Activated CD8-positive, alpha-beta memory T cell treated with anti-CD3 and anti-CD28 coated beads, Interleukin-2, amount 10 ng/mL, durations not matched to agents 7 days and 5 days (primary cell): ENCODE measurements at regions not wholly inside any gene's neighbourhood (a gene's known extent, or its start where the extent isn't known, plus 50 kb on each side); places are given as distances from the start of the nearest gene placed in this dataset.
A peak's percentile ranks its signal among the peaks of the same experiment; 100 is the strongest.

ENCODE experiments used
- ATAC-seq: fragments of 150-1000 bp; cut with Tn5 transposase; one replicate; pipeline ENCODE4 v1.10.0; 2021; ENCODE audit warnings: moderate library complexity
- CTCF ChIA-PET: fragments of 350-600 bp; sonication (Branson Sonifier 250); formaldehyde crosslinking; loops from one replicate; lab custom pipeline; 2021; ENCODE audit warnings: antibody characterized with exemption; lab: Charles Lee
- DNase-seq: peaks from one replicate; pipeline ENCODE4 v3.0.0-alpha.2; 2020
- H3K27ac Mint-ChIP-seq: one replicate; pipeline ENCODE4 v1.8.0; 2021; ENCODE audit warnings: mild to moderate bottlenecking, mixed read lengths
- H3K27me3 Mint-ChIP-seq: one replicate; pipeline ENCODE4 v1.8.0; 2021; ENCODE audit warnings: mixed read lengths
- H3K36me3 Mint-ChIP-seq: one replicate; pipeline ENCODE4 v1.8.0; 2021; ENCODE audit warnings: mild to moderate bottlenecking, mixed read lengths
- H3K4me1 Mint-ChIP-seq: one replicate; pipeline ENCODE4 v1.8.0; 2021; ENCODE audit warnings: mixed read lengths
- H3K4me3 Mint-ChIP-seq: one replicate; pipeline ENCODE4 v1.8.0; 2021; ENCODE audit warnings: mild to moderate bottlenecking, moderate library complexity, mixed read lengths
- H3K9me3 Mint-ChIP-seq: one replicate; pipeline ENCODE4 v1.8.0; 2022; ENCODE audit warnings: low read depth, mixed read lengths

DNA sequence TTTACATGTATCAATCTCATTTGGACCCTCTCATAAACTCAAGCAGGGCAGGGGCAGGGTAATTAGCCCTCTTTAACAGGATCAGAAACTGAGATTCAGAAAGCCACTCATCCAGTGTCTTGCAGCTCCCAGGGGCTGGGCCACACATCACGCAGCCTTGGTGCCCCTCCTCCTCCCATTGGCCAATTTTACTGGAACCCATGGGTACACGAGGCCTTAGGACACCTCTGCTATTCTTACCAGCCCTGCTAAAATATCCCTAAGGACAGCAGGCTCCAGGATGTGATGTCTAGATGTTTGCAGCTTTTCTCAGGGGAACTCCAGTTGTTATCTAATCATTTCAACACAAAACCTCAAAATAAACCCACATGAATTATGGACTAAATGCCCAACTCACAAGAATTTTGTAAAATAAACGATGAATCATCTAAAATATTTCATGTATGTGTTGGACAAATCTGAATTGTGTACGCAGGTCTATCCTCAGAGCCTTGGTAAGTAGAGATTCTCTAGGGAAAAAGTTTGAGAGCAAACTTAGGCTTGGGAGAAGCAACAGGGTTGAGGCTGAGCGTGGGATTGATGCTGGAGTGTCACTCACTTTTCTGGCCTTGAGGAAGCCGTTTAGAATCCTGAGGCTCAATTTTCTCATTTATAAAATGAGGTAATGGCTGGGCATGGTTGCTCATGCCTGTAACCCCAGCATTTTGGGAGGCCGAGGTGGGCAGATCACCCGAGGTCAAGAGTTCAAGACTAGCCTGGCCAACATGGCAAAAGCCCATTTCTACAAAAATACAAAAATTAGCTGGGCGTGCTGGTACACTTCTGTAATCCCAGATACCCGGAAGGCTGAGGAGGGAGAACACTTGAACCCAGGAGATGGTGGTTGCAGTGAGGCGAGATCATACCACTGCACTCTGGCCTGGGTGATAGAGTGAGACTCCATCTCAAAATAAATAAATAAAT, 69.7 kb upstream of the TNS3 start:
- Mint-ChIP-seq H3K27me3 (no peaks in the 10 kb centered on the region), H3K4me1 (peaks cover 6% of the 10 kb centered on the region), H3K9me3 (no peaks in the 10 kb centered on the region), H3K27ac (no peak overlapping the region), H3K4me3 (no peak overlapping the region), H3K36me3 (no peaks in the 10 kb centered on the region)
- DNase-seq (no peak), ATAC-seq (no peak)
- CTCF ChIA-PET, result no interaction called here

GRCh38 chr7:47649919-47650318, 68.0 kb upstream of the TNS3 start:
- ATAC-seq, result no peak
- CTCF ChIA-PET, result no interaction called here
- no peaks in the 10 kb centered on the region for H3K36me3 Mint-ChIP-seq
- no peak for DNase-seq
- H3K4me1 Mint-ChIP-seq, result peaks cover 6% of the 10 kb centered on the region
- H3K9me3 Mint-ChIP-seq, result no peaks in the 10 kb centered on the region
- H3K27ac Mint-ChIP-seq, result no peak overlapping the region
- no peak overlapping the region for H3K4me3 Mint-ChIP-seq
- no peaks in the 10 kb centered on the region for H3K27me3 Mint-ChIP-seq

DNA sequence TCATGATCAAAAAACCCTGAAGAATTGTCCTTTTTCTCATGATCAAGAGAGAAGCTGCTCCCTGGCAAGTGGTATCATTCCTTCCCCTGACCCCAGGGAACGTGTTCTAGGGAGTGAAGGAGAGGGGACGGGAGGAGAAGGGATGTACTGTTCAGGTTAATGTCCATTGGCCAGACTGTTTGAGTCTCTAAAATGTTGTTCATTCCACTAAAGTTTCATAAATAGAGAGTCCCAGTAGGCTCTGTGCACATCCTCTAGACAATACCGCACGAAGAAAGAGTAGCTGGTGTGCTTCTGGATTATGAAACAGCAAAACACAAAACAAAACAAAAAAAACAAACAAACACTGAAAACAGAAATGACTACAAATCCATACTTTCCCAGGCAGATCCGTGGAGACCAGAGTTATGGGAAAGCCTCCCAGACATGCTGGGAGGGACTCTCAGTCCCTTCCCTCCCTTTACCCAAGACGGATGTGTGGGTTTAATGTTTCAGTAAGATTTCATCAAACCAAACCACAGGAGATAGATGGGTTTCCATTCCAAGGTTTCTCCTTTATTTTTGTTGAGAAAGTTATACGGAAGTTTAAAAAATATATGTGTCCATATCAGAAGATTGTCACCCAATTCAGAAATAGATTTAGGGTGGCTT, 66.5 kb upstream of the TNS3 start:
- H3K36me3 Mint-ChIP-seq, result no peaks in the 10 kb centered on the region
- peaks cover 3% of the 10 kb centered on the region for H3K9me3 Mint-ChIP-seq
- H3K4me1 Mint-ChIP-seq, result peaks cover 6% of the 10 kb centered on the region
- H3K27me3 Mint-ChIP-seq, result no peaks in the 10 kb centered on the region
- no peak for ATAC-seq
- H3K4me3 Mint-ChIP-seq, result no peak overlapping the region
- no peak for DNase-seq
- H3K27ac Mint-ChIP-seq, result no peak overlapping the region
- CTCF ChIA-PET, result no interaction called here

DNA sequence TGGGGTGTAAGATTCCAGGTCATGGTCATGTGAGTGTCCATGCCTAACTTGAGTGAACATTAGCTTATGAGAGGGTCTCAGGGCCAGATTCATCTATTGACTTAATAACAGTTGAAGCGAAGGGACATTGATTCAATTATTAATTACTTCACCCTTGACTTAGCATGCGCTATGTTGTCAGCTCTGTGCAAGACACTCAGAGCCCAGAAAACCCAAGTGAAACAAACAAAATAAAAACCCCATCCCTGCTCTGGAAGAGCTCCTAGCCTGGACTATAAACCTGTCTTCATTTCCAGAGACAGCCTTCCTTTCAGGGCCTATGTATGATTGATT, 66.0 kb upstream of the TNS3 start:
- peaks cover 6% of the 10 kb centered on the region for H3K4me1 Mint-ChIP-seq
- peaks cover 3% of the 10 kb centered on the region for H3K9me3 Mint-ChIP-seq
- CTCF ChIA-PET, result no interaction called here
- H3K27me3 Mint-ChIP-seq, result no peaks in the 10 kb centered on the region
- DNase-seq (no peak), ATAC-seq (no peak)
- H3K36me3 Mint-ChIP-seq, result no peaks in the 10 kb centered on the region
- H3K4me3 Mint-ChIP-seq, result no peak overlapping the region
- H3K27ac Mint-ChIP-seq, result no peak overlapping the region

GRCh38 chr7:47647181-47647917, 65.4 kb upstream of the TNS3 start:
- H3K4me3 Mint-ChIP-seq, result no peak overlapping the region
- CTCF ChIA-PET, result no interaction called here
- peak overlapping the region; percentile 52 for H3K27ac Mint-ChIP-seq
- no peaks in the 10 kb centered on the region for H3K27me3 Mint-ChIP-seq
- H3K9me3 Mint-ChIP-seq, result peaks cover 3% of the 10 kb centered on the region
- ATAC-seq (peak; percentile 60), DNase-seq (peak; percentile 43)
- H3K36me3 Mint-ChIP-seq, result no peaks in the 10 kb centered on the region
- peaks cover 6% of the 10 kb centered on the region for H3K4me1 Mint-ChIP-seq

DNA sequence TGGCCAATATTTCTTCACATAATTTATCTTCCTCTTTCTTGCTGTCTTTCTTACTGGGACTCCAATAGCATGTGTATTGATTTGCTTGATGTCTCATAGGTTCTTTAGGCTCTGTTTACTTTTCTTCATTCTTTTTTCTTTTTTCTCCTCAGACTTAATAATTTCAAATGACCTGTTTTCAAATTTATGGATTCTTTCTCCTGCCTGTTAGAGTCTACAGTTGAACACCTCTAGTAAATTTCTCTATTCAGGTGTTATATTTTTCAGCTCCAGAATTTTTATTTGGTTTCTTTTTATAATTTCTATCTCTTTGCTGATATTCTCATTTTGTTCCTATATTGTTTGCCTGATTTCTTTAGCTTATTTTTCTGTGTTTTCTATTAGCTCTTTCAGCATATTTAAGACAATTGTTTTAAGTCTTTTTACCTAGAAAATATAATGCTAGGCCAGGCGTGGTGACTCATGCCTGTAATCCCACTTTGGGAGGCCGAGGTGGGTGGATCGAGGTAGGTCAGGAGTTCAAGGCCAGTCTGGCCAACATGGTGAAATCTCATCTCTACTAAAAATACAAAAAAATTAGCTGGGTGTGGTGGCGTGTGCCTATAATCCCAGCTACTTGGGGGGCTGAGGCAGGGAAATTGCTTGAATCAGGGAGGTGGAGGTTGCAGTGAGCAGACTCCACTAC, 61.9 kb upstream of the TNS3 start:
- CTCF ChIA-PET, result no interaction called here
- Mint-ChIP-seq H3K36me3 (no peaks in the 10 kb centered on the region), H3K9me3 (peaks cover 3% of the 10 kb centered on the region), H3K27ac (no peak overlapping the region), H3K27me3 (no peaks in the 10 kb centered on the region), H3K4me1 (peaks cover 6% of the 10 kb centered on the region), H3K4me3 (no peak overlapping the region)
- ATAC-seq (no peak), DNase-seq (no peak)

DNA sequence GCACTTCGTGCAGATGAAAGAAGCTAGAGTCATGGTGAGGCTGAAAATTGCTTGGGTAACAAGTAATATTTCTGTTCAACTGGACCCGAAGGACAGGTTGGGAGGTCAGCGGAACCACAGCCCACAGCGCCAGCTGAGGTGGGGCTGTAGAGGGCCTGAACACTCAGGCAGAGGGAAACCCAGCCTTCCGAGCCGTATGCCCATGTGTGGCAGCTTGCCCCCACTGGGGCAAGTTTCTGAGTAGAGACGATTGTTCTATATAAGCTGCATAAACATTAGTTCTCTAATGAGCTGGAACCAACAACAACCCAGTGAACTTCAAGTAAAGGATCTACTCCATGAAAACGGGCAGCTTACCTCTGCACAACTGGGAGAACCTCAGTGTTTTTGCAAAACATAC, 58.4 kb upstream of the TNS3 start:
- H3K4me1 Mint-ChIP-seq, result no peaks in the 10 kb centered on the region
- no peak overlapping the region for H3K27ac Mint-ChIP-seq
- no peaks in the 10 kb centered on the region for H3K27me3 Mint-ChIP-seq
- peaks cover 3% of the 10 kb centered on the region for H3K9me3 Mint-ChIP-seq
- ATAC-seq, result no peak
- CTCF ChIA-PET, result interaction anchor here (1.3 kb wide), 1 partner anchor 10 kb away, joined by 3 read pairs; no protein-coding TSS in a partner anchor
- H3K4me3 Mint-ChIP-seq, result no peak overlapping the region
- no peaks in the 10 kb centered on the region for H3K36me3 Mint-ChIP-seq
- no peak for DNase-seq

GRCh38 chr7:47639495-47640110, 57.7 kb upstream of the TNS3 start:
- CTCF ChIA-PET, result interaction anchor here (1.3 kb wide), 1 partner anchor 9 kb away, joined by 3 read pairs; no protein-coding TSS in a partner anchor

GRCh38 chr7:47638679-47639315, 56.9 kb upstream of the TNS3 start:
- Mint-ChIP-seq H3K4me1 (no peaks in the 10 kb centered on the region), H3K36me3 (no peaks in the 10 kb centered on the region), H3K27me3 (no peaks in the 10 kb centered on the region), H3K9me3 (peaks cover 3% of the 10 kb centered on the region), H3K27ac (no peak overlapping the region), H3K4me3 (no peak overlapping the region)
- CTCF ChIA-PET, result no interaction called here
- ATAC-seq (no peak), DNase-seq (no peak)

More at GRCh38 chr7:47639495-47640110, 57.7 kb upstream of the TNS3 start:
- H3K27ac Mint-ChIP-seq, result no peak overlapping the region
- no peak for ATAC-seq
- no peak overlapping the region for H3K4me3 Mint-ChIP-seq
- peaks cover 3% of the 10 kb centered on the region for H3K9me3 Mint-ChIP-seq
- no peaks in the 10 kb centered on the region for H3K27me3 Mint-ChIP-seq
- no peaks in the 10 kb centered on the region for H3K4me1 Mint-ChIP-seq
- no peak for DNase-seq
- no peaks in the 10 kb centered on the region for H3K36me3 Mint-ChIP-seq

GRCh38 chr7:47636433-47637175, 54.7 kb upstream of the TNS3 start:
- Mint-ChIP-seq H3K9me3 (no peaks in the 10 kb centered on the region), H3K36me3 (no peaks in the 10 kb centered on the region), H3K27me3 (no peaks in the 10 kb centered on the region), H3K27ac (no peak overlapping the region), H3K4me3 (no peak overlapping the region), H3K4me1 (no peaks in the 10 kb centered on the region)
- ATAC-seq (no peak), DNase-seq (no peak)
- CTCF ChIA-PET, result no interaction called here

GRCh38 chr7:47636081-47636432, 54.1 kb upstream of the TNS3 start:
- no peaks in the 10 kb centered on the region for H3K4me1 Mint-ChIP-seq
- H3K27ac Mint-ChIP-seq, result no peak overlapping the region
- ATAC-seq, result no peak
- no peaks in the 10 kb centered on the region for H3K9me3 Mint-ChIP-seq
- no peaks in the 10 kb centered on the region for H3K27me3 Mint-ChIP-seq
- no peak for DNase-seq
- no peaks in the 10 kb centered on the region for H3K36me3 Mint-ChIP-seq
- H3K4me3 Mint-ChIP-seq, result no peak overlapping the region
- CTCF ChIA-PET, result no interaction called here
